GM18858 (cell line): ENCODE measurements at regions not wholly inside any gene's neighbourhood (a gene's known extent, or its start where the extent isn't known, plus 50 kb on each side); places are given as distances from the start of the nearest gene placed in this dataset.
"Not testable (repeated sequence)": the region's sequence is repeated elsewhere in the genome, so short reads cannot be mapped to it uniquely, and the experiment has no call there.

Experiments used
- ATAC-seq: cut with Tn5 transposase; IDR thresholded peaks from one replicate; pipeline ENCODE4 v1.9.1; 2021; ENCODE audit not compliant: unreplicated experiment

DNA sequence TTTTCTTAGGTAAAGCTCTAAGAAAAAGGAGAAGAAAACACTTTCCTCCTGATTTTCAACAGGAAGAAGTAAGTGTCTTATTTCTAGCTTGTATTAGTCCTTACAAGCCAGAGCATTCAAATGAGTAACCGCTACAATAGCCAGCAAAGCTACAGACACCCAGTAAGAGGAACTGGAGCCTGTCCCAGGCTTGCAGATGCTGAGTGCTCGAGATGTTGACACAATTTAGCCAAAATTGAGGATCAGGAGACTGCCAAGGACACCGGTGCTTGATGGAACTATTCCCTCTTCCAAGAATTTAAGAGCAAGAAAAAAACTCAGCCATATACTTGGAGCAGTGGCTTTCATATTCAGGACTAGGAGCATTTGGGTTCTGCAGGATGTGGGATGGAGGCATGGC, 149.3 kb upstream of the DPP6 start:
- no peak for ATAC-seq

DNA sequence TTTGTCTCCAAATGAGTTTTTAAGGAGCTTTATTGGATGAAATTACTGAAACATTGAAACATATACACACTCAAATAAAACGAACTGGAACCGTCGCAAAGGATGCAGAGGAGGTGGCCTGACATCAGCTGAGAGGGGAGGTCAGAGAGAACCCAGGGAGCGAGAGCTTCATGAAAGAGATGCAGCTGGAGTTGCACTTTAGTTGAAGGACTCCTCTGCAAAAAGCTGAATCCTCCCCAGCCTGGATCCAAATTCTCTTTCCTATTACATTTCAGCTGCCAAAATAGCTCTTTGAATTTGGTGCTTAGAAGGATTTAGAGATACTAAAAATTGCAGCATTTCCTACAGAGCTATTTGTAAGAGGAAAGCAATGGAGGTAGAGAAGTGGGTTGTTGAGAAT, 140.0 kb upstream of the DPP6 start:
- no peak for ATAC-seq

DNA sequence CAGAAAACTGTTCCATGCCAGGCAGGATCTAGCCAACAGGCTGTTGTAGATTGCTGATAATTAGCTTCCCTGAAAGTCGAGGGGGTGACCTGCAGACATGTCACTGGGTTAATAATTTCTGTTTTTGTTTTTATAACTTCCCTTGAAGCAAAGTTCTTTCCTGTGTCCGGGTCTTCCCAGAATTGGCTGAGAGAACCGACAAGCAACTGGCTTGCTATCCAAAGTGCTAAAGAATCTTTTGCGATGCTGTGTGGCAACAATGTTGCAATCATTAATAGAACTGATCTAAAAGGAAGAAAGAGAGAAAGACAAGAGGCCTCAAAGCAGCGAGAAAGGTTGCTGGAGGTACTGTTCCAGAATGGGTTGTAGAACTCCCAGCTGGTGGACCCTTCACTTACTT, 132.1 kb upstream of the DPP6 start:
- no peak for ATAC-seq

DNA sequence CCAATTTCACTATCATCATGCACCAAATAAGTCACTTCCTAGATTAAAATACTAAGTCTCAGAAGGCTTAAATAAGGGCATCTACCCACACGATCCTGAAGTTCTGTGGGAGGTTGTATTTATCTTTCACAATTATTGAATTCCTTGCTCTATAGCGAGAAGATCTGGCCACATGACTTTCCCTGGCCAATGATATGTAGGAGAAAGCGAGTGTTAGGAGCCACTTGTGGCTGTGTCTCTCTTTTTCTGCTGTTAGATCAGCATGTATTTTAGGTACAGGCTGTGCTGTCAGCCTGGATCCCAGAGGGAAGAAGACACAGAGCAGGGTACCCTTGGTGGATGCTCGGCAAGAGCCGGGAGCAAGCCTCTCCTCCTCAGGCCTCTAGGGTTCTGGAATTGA, 131.3 kb upstream of the DPP6 start:
- no peak for ATAC-seq

DNA sequence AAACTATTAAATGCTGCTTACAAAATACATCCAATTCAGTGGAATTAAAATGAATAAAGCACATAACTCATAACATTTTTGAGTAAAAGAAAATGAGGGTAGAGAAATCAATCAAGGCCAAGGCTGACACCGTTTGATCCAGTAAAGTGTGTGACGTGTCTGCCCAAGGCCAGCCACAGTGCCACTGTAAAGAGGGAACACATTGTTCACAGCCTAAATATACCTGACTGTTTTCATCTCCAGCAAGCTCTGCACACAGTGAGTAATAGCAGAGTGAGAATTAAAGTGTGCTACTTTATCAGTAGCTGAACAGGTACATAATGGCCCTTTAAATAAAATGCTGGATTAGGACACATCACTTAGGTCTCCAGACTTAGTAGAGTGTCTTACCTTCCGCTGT, 130.8 kb upstream of the DPP6 start:
- ATAC-seq = no peak

DNA sequence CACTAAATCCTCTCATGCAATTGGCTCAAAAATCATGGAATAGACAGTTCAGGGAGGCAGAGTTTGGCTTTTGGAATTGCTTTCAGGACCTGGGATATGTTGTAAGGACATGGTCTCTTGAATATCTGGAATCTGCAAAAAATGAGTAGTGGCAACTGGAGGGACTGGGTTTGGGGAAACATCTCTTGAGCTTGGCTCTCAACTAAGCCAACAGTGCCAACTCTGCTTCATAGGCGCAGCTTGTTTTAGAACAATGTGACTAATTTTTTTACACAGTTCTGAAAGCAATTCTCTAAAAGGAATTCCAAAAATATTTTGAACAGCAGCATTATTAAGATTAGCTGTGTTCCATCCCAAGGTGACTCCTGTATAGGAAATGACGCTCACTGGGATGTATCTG, 121.5 kb upstream of the DPP6 start:
- no peak for ATAC-seq

DNA sequence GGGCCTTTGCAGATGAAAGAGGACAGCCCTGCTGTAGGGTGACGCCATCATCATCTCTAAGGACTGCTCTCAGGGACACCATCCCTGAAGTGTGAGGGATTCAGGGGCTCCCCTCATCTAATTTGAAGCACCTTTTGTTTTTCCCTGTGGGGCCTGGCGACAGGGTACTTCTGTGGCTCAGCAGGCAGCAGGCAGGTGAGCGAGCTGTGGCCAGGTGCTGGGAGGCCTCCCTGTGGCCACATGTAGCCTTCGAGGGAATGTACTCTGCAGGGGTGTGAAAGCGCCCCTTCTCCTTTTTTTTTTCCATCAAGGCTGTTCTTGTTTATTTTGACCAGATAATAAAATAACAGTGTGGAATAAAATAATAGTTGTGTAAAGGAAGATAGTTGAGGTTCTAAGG, 118.2 kb upstream of the DPP6 start:
- ATAC-seq = no peak

DNA sequence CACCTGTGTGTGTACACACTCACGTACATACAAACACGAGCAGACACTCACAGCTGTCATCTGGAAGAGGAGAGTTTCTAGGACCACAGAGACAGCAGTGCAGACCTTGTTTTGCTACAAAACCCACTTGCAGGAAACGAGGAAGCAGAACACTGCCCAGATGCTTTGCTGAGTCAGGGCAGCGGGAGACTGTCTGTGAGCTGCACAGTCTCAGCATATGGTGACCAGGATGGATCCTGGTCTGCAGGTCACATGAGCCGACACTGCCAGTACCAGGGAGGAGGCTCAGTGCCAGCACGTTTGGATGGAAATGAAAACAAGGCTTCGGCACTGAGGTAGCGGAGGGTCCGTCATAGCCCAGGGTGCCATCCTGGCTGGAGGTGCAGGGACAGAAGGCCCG, 117.6 kb upstream of the DPP6 start:
- ATAC-seq = no peak

DNA sequence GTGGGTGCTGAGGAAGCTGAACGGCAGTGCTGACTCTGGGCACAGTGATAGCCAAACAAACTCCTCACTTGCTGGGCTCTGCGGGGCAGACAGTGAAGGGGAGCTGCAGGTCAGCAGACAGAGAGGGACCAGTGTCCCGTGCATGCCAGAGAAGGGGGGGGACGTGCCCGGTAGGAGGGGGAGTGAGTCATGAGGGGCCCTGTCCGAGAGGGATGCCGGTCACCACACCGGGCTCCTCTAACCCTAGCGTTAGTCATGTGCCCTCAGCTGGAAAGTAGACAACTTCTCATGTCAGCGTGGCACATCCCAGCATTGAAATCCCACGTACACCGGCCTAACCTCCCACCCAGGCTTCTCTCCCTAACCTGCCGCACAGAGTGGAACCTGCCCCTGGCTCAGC, 117.1 kb upstream of the DPP6 start:
- no peak for ATAC-seq

DNA sequence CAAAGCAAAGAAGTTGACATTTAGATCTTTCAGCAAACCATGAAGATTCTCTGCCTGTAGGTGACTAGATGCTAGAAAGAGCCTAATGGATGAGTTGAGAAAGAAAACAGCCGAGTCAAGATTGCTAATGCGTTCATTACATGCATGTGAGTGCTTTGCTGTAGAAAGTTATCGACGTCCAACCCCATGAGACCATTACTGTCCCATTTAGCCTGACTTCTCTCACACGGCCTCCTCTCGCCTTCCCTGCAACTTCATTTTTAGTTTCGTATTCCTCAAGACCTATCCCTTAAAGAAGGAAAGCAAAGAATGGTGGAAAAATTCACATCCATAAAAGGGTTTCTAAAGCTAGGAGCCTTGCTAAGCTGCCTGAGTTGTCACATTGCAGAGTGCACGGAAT, 113.7 kb upstream of the DPP6 start:
- no peak for ATAC-seq

DNA sequence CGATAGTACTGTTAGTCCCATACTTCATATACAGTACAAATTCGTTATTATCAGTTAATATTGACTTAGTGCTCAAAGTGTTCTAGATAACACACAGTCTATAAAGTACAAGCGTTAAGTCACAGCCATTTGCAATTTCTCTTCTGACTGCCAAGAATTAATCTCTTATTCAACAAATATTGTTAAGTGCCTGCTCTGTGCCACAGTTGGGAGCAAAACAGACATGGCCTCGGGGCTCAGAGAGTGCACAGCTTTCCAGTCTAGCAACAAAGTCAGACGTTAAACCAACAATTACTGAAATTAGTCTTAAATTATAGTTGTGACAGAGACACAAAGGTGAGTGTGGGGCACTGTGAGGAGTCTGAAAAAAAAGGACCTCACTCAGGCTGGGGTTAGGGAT, 113.0 kb upstream of the DPP6 start:
- ATAC-seq = no peak

DNA sequence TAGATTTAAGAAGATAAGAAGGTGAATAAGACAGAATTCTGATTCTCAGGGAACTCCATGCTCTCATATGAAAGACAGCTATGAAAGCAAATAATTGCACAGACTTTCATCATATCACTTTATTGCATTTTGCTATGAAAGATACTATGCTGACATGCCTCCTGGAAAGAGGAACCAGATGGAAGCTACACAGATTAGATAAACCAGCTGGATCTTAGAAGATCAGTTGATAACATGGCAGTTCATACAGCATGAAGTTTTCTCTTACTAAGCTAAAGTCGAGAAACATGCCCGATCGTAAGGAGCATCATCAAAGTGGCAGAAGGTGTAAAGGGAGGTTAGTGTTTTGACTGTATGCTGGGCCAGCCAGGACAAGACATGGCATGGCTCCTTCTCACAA, 112.5 kb upstream of the DPP6 start:
- ATAC-seq = no peak

DNA sequence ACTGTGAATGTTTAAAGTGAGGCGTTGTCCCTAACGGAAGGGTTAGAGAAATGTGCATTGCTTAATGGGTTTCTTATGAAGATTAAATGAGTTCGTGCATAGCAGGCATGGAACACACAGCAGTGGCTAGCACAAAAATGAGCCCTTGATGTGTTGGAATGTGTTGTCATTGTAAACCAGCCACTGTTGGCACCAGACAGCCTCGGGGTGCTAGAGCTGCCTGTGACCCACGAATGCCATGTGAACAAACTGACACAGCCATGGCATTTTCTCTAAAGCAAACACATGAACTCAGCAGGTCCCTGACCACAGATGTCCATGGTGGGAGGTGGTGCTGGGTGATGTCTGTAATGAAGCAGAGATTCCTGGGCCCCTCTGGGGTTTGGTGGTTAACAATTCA, 111.1 kb upstream of the DPP6 start:
- no peak for ATAC-seq

DNA sequence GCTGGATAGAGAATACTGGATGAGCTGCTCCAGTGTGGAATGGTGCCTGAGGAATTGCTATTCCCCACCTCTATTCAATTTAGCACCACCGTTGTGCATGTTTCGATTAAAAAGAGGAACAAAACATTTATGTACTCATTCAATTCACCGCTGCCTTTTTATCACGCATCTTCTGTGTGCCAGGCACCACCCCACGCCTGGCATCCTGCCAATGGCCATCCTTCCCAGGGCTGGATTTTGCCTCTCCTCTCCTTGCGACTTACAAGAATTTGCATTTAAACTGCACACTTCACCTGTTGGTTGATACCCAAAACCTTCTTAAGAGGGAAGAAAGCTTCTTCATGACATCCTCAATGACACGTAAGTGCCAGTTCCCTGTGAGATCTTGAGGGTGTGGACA, 110.2 kb upstream of the DPP6 start:
- no peak for ATAC-seq

DNA sequence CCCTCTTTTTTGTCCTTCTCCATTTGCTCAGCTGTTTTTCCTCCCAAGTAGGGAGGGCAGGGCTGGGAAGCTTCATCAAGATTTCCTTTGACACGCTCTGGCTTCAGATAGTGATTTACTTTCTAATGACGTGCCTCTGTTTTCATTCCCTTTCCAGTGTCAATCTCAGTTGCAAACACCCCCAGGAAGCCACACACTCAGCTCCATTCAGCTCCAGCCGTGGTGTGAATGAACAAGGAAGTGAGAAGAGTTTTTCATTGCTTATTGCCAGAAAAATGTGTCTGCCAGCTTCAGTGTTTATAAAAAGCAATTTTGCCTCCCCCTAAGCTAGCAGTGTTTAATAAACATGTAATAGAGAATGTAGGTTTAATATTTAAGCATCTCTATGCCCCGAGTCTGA, 108.7 kb upstream of the DPP6 start:
- no peak for ATAC-seq

DNA sequence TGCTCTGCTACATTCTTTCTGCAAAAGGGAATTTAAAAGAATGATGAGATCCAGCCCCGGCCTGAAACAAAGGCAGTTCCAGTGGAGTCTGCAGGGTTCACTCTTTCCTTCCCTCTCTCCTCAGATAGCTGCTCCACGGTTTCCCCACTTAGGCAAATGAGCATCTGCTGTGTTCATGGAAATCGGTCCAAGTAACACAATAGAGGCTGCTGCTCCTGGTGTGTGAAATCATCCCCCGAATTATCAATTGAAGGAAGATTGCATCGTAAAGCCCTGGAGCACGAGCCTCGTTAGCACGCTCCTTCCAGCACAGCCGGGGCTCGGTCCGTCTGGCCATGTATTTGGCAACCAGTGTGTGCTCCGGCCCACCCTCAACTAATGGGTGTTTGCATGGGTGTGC, 108.3 kb upstream of the DPP6 start:
- no peak for ATAC-seq

DNA sequence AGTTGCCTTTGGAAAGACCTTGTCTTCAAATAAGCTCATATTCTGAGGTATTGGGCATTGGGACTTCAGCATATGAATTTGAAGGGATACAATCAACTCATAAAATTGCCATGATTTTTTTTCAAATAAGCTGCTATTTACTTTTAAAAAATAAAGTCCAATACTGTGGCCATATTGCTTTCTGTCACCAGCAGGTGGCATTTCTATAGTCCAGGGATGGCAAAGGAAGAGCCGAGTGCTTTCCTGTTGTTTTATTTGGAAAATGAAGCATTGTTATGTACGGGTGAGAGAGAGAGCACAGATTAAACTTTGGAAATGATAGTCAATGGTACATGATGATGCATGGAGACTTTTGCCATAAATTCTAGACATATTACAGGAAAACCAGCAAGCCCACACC, 104.1 kb upstream of the DPP6 start:
- ATAC-seq = no peak

DNA sequence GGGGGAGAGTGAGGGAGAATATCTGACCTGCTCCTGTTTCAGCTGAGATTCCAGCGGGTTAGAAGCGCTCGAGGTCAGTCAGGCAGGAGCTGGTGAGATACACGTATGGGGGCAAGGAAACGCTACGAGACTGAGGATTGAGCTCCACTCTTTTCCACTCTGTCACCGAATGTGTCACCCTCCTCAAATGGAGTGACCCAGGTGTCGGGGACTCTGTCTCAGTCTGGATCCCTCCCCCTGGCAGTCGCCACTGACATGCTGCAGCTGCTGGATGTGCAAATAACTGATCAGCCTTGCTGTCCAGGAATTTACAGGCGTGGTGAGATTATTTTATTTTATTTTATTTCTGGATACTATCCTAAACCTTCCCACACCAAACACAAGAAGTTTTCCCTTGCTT, 100.9 kb upstream of the DPP6 start:
- ATAC-seq = no peak

DNA sequence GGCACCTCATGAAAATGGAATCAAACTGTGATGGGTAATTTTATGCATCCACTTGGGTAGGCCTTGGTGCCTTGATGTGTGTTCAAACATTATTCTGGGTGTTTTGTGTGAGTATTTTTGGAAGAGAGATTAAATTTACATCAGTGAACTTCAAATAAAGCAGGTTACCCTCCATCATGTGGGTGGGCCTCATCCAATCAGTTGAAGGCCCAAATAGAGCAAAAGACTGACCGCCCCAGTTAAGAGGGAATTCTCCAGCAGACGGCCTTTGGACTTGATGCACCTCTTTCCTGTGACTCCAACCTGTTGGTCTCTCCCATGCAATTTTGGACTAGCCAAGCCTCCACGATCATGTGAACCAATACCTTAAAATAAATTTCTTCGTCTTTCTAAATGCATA, 97.7 kb upstream of the DPP6 start:
- no peak for ATAC-seq

DNA sequence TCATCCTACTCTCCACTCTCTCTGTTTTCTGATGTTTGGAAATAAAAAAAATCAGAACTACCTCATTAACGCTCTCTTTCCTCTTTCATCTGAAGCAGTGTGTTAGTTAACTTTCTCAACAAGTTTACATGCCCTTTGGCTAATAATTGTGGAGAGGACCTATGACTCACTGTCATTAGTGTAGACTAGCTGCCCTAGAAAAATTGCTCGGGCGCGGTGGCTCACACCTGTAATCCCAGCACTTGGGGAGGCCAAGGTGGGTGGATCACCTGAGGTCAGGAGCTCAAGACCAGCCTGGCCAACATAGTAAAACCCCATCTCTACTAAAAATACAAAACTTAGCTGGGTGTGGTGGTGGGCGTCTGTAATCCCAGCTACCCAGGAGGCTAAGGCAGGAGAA, 94.5 kb upstream of the DPP6 start:
- not testable (repeated sequence) for ATAC-seq

DNA sequence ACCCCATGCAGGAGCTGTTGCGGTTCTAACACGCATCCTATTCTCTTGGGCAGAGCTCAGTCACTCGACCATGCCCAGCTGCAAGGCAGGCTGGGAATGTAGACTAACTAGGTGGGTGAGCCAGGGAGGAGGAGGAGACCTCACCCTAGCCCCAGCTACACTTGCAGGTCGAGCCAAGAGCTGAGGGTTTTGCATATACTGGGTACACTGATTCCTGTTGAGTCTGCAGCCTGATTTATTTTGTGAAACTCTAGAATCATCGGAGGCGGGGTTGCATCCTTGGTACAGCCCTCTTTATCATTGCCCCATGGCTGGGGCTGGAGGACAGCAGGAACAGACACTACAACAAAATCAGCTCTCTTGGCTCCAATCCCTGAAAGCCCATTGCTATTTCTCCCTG, 93.8 kb upstream of the DPP6 start:
- not testable (repeated sequence) for ATAC-seq

DNA sequence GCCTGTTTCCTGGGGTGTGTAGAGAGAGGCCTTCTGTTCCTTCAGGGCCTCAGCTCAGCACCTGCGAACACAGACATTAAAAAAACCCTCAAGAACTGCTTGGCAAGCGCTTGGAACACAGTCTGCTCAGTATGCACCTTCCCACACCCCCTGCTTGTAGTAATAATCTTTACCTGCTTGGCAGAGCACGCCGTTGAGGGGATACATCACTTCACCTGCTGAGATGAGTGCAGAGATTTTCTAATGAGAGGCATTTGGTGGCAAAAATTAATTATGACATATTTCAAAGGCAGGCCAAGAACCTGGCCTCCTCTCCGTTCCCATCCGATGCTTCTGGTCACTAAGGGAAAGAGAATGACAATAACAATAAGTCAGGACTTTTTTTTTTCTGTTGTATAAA, 93.4 kb upstream of the DPP6 start:
- not testable (repeated sequence) for ATAC-seq

DNA sequence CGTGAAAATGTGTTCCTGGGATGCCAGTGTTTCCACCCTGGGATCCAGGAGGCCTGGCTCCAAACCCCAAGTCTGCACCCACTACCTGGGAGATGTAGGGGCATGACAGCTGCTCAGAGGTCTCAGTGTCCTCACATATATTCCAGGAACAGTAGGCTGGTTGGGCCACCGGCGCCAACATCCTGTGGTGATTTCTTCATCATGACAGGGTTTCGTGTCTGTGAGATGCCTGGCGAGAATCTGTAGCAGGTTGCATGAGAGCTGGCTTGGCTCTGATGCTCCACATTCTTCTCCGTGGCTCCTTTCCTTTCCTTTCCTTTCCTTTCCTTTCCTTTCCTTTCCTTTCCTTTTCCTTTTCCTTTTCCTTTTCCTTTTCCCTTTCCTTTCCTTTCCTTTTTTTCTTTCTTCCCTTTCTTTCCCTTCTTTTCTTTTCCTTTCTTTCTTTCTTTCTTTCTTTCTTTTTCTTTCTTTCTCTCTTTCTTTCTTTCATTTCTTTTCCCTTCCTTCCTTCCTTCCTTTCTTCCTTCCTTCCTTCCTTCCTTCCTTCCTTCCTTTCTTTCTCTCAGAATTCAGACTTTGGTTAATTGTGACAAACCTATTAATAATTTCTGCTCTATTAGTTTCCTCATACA, 87.6 kb upstream of the DPP6 start:
- ATAC-seq = not testable (repeated sequence)

DNA sequence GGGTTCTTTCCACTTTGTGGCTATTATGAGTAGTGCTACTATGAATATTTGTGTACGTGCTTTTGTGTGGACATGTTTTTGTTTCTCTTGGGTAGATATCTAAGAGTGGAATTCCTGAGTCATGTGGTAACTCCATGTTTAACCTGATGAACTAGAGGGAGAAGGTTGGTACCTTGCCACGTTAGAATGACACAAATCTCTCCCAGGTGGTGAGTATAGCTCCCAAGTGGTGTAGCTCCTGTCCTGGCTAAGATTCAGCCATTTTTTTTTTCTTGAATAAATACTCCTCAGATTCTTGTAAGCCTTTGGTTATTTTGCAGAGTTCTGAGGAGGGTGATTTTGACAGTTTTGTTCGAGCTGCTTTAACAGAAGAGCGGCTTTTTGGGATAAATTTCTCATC, 83.2 kb upstream of the DPP6 start:
- not testable (repeated sequence) for ATAC-seq
